ENCODE measurements at regions not wholly inside any gene's neighbourhood (a gene's known extent, or its start where the extent isn't known, plus 50 kb on each side); places are given as distances from the start of the nearest gene placed in this dataset.

- Mint-ChIP-seq H3K9me3 (peaks cover 6% of the 10 kb centered on the region), H3K27me3 (ENCODE audit: low read depth) (no peaks in the 10 kb centered on the region), H3K4me1 (ENCODE audit: low read depth) (no peaks in the 10 kb centered on the region), H3K4me3 (no peak overlapping the region), H3K27ac (no peak overlapping the region), H3K36me3 (ENCODE audit: low read depth) (no peaks in the 10 kb centered on the region)
These were observed 524.8 kb upstream of the TBL1XR1 start for GRCh38 chr3:177721864-177722785.

- H3K27me3 Mint-ChIP-seq (ENCODE audit: low read depth), result no peaks in the 10 kb centered on the region
- H3K36me3 Mint-ChIP-seq (ENCODE audit: low read depth), result no peaks in the 10 kb centered on the region
- no peaks in the 10 kb centered on the region for H3K4me1 Mint-ChIP-seq (ENCODE audit: low read depth)
- peaks cover 11% of the 10 kb centered on the region for H3K9me3 Mint-ChIP-seq
- no peak overlapping the region for H3K27ac Mint-ChIP-seq
- no peak overlapping the region for H3K4me3 Mint-ChIP-seq
These were observed 526.8 kb upstream of the TBL1XR1 start for GRCh38 chr3:177724020-177724638.

- H3K27me3 Mint-ChIP-seq (ENCODE audit: low read depth), result no peaks in the 10 kb centered on the region
- H3K27ac Mint-ChIP-seq, result no peak overlapping the region
- no peak overlapping the region for H3K4me3 Mint-ChIP-seq
- peaks cover 11% of the 10 kb centered on the region for H3K9me3 Mint-ChIP-seq
- no peaks in the 10 kb centered on the region for H3K4me1 Mint-ChIP-seq (ENCODE audit: low read depth)
- H3K36me3 Mint-ChIP-seq (ENCODE audit: low read depth), result no peaks in the 10 kb centered on the region
These were observed 527.9 kb upstream of the TBL1XR1 start for GRCh38 chr3:177725165-177725564.

GRCh38 chr3:177726807-177727206 lies 529.5 kb upstream of the TBL1XR1 start:
- H3K36me3 Mint-ChIP-seq (ENCODE audit: low read depth), result no peaks in the 10 kb centered on the region
- H3K9me3 Mint-ChIP-seq, result peaks cover 8% of the 10 kb centered on the region
- no peak overlapping the region for H3K4me3 Mint-ChIP-seq
- H3K27ac Mint-ChIP-seq, result no peak overlapping the region
- H3K4me1 Mint-ChIP-seq (ENCODE audit: low read depth), result no peaks in the 10 kb centered on the region
- H3K27me3 Mint-ChIP-seq (ENCODE audit: low read depth), result peaks cover 3% of the 10 kb centered on the region

- no peaks in the 10 kb centered on the region for H3K36me3 Mint-ChIP-seq (ENCODE audit: low read depth)
- H3K4me3 Mint-ChIP-seq, result no peak overlapping the region
- H3K27me3 Mint-ChIP-seq (ENCODE audit: low read depth), result peaks cover 4% of the 10 kb centered on the region
- H3K27ac Mint-ChIP-seq, result no peak overlapping the region
- no peaks in the 10 kb centered on the region for H3K4me1 Mint-ChIP-seq (ENCODE audit: low read depth)
- peaks cover 5% of the 10 kb centered on the region for H3K9me3 Mint-ChIP-seq
These were observed 532.8 kb upstream of the TBL1XR1 start for GRCh38 chr3:177729956-177730681.

- Mint-ChIP-seq H3K36me3 (ENCODE audit: low read depth) (no peaks in the 10 kb centered on the region), H3K9me3 (peaks cover 5% of the 10 kb centered on the region), H3K27me3 (ENCODE audit: low read depth) (peaks cover 4% of the 10 kb centered on the region), H3K4me1 (ENCODE audit: low read depth) (no peaks in the 10 kb centered on the region), H3K4me3 (no peak overlapping the region), H3K27ac (no peak overlapping the region)
These were observed 533.5 kb upstream of the TBL1XR1 start for GRCh38 chr3:177730814-177731213.

GRCh38 chr3:177731644-177732268 lies 534.5 kb upstream of the TBL1XR1 start:
- H3K27ac Mint-ChIP-seq, result no peak overlapping the region
- H3K9me3 Mint-ChIP-seq, result peaks cover 5% of the 10 kb centered on the region
- H3K4me3 Mint-ChIP-seq, result no peak overlapping the region
- H3K27me3 Mint-ChIP-seq (ENCODE audit: low read depth), result peaks cover 4% of the 10 kb centered on the region
- no peaks in the 10 kb centered on the region for H3K4me1 Mint-ChIP-seq (ENCODE audit: low read depth)
- no peaks in the 10 kb centered on the region for H3K36me3 Mint-ChIP-seq (ENCODE audit: low read depth)

GRCh38 chr3:177733233-177733632 lies 536.0 kb upstream of the TBL1XR1 start:
- no peaks in the 10 kb centered on the region for H3K4me1 Mint-ChIP-seq (ENCODE audit: low read depth)
- peaks cover 5% of the 10 kb centered on the region for H3K9me3 Mint-ChIP-seq
- H3K36me3 Mint-ChIP-seq (ENCODE audit: low read depth), result no peaks in the 10 kb centered on the region
- H3K27ac Mint-ChIP-seq, result no peak overlapping the region
- peaks cover 4% of the 10 kb centered on the region for H3K27me3 Mint-ChIP-seq (ENCODE audit: low read depth)
- no peak overlapping the region for H3K4me3 Mint-ChIP-seq

- no peak overlapping the region for H3K4me3 Mint-ChIP-seq
- peaks cover 4% of the 10 kb centered on the region for H3K27me3 Mint-ChIP-seq (ENCODE audit: low read depth)
- H3K36me3 Mint-ChIP-seq (ENCODE audit: low read depth), result no peaks in the 10 kb centered on the region
- peaks cover under 1% of the 10 kb centered on the region for H3K9me3 Mint-ChIP-seq
- H3K4me1 Mint-ChIP-seq (ENCODE audit: low read depth), result no peaks in the 10 kb centered on the region
- no peak overlapping the region for H3K27ac Mint-ChIP-seq
These were observed 536.7 kb upstream of the TBL1XR1 start for GRCh38 chr3:177733936-177734335.

GRCh38 chr3:177735431-177735830 lies 538.1 kb upstream of the TBL1XR1 start:
- no peaks in the 10 kb centered on the region for H3K9me3 Mint-ChIP-seq
- H3K27me3 Mint-ChIP-seq (ENCODE audit: low read depth), result peaks cover 4% of the 10 kb centered on the region
- H3K27ac Mint-ChIP-seq, result no peak overlapping the region
- no peaks in the 10 kb centered on the region for H3K36me3 Mint-ChIP-seq (ENCODE audit: low read depth)
- H3K4me3 Mint-ChIP-seq, result no peak overlapping the region
- H3K4me1 Mint-ChIP-seq (ENCODE audit: low read depth), result no peaks in the 10 kb centered on the region

- no peaks in the 10 kb centered on the region for H3K36me3 Mint-ChIP-seq (ENCODE audit: low read depth)
- no peaks in the 10 kb centered on the region for H3K4me1 Mint-ChIP-seq (ENCODE audit: low read depth)
- H3K9me3 Mint-ChIP-seq, result no peaks in the 10 kb centered on the region
- H3K27me3 Mint-ChIP-seq (ENCODE audit: low read depth), result no peaks in the 10 kb centered on the region
- no peak overlapping the region for H3K4me3 Mint-ChIP-seq
- no peak overlapping the region for H3K27ac Mint-ChIP-seq
These were observed 542.2 kb upstream of the TBL1XR1 start for GRCh38 chr3:177739461-177739860.

- Mint-ChIP-seq H3K27me3 (ENCODE audit: low read depth) (no peaks in the 10 kb centered on the region), H3K36me3 (ENCODE audit: low read depth) (no peaks in the 10 kb centered on the region), H3K4me1 (ENCODE audit: low read depth) (no peaks in the 10 kb centered on the region), H3K4me3 (no peak overlapping the region), H3K27ac (no peak overlapping the region), H3K9me3 (no peaks in the 10 kb centered on the region)
These were observed 543.0 kb upstream of the TBL1XR1 start for GRCh38 chr3:177740254-177740653.

GRCh38 chr3:177742273-177742672 lies 545.0 kb upstream of the TBL1XR1 start:
- H3K36me3 Mint-ChIP-seq (ENCODE audit: low read depth), result no peaks in the 10 kb centered on the region
- no peak overlapping the region for H3K27ac Mint-ChIP-seq
- H3K27me3 Mint-ChIP-seq (ENCODE audit: low read depth), result no peaks in the 10 kb centered on the region
- no peak overlapping the region for H3K4me3 Mint-ChIP-seq
- no peaks in the 10 kb centered on the region for H3K4me1 Mint-ChIP-seq (ENCODE audit: low read depth)
- H3K9me3 Mint-ChIP-seq, result no peaks in the 10 kb centered on the region

GRCh38 chr3:177743173-177743890 lies 546.0 kb upstream of the TBL1XR1 start:
- H3K36me3 Mint-ChIP-seq (ENCODE audit: low read depth), result no peaks in the 10 kb centered on the region
- no peak overlapping the region for H3K27ac Mint-ChIP-seq
- H3K27me3 Mint-ChIP-seq (ENCODE audit: low read depth), result no peaks in the 10 kb centered on the region
- H3K4me1 Mint-ChIP-seq (ENCODE audit: low read depth), result no peaks in the 10 kb centered on the region
- H3K4me3 Mint-ChIP-seq, result no peak overlapping the region
- no peaks in the 10 kb centered on the region for H3K9me3 Mint-ChIP-seq
